ENCODE measurements at regions not wholly inside any gene's neighbourhood (a gene's known extent, or its start where the extent isn't known, plus 50 kb on each side); places are given as distances from the start of the nearest gene placed in this dataset.

- no peak for DNase-seq (ENCODE audit: low read depth, low spot score)
- no peak overlapping the region for H3K27ac ChIP-seq (ENCODE audit: low read depth, low read length)
- no peak overlapping the region for H3K4me3 ChIP-seq (ENCODE audit: low read depth, low read length)
- H3K9me3 ChIP-seq (ENCODE audit: control insufficient read depth, insufficient read depth, low read length): no peaks in the 10 kb centered on the region
- ChIA-PET POLR2A (no interaction called here), CTCF (no interaction called here)
- no peaks in the 10 kb centered on the region for H3K27me3 ChIP-seq (ENCODE audit: control insufficient read depth, insufficient read depth, low read length)
- TF ChIP-seq CTCF (IDR thresholded peaks at IDR 0.05; ENCODE audit: low read depth, low read length): no peak
These were observed 74.1 kb downstream of the PLEKHG1 start for GRCh38 chr6:150673720-150674346.

- no peaks in the 10 kb centered on the region for H3K27me3 ChIP-seq (ENCODE audit: control insufficient read depth, insufficient read depth, low read length)
- DNase-seq (ENCODE audit: low read depth, low spot score): no peak
- ChIA-PET CTCF (no interaction called here), POLR2A (no interaction called here)
- H3K27ac ChIP-seq (ENCODE audit: low read depth, low read length): no peak overlapping the region
- no peak overlapping the region for H3K4me3 ChIP-seq (ENCODE audit: low read depth, low read length)
- no peak for TF ChIP-seq CTCF (IDR thresholded peaks at IDR 0.05; ENCODE audit: low read depth, low read length)
- H3K9me3 ChIP-seq (ENCODE audit: control insufficient read depth, insufficient read depth, low read length): no peaks in the 10 kb centered on the region
These were observed 76.7 kb downstream of the PLEKHG1 start for GRCh38 chr6:150676344-150676743.

- Histone ChIP-seq H3K27ac (ENCODE audit: low read depth, low read length) (no peak overlapping the region), H3K27me3 (ENCODE audit: control insufficient read depth, insufficient read depth, low read length) (no peaks in the 10 kb centered on the region), H3K4me3 (ENCODE audit: low read depth, low read length) (no peak overlapping the region), H3K9me3 (ENCODE audit: control insufficient read depth, insufficient read depth, low read length) (no peaks in the 10 kb centered on the region)
- ChIA-PET POLR2A (no interaction called here), CTCF (no interaction called here)
- no peak for TF ChIP-seq CTCF (IDR thresholded peaks at IDR 0.05; ENCODE audit: low read depth, low read length)
- DNase-seq (ENCODE audit: low read depth, low spot score): no peak
These were observed 77.1 kb downstream of the PLEKHG1 start for GRCh38 chr6:150676772-150677171.

- no peak for DNase-seq (ENCODE audit: low read depth, low spot score)
- TF ChIP-seq CTCF (IDR thresholded peaks at IDR 0.05; ENCODE audit: low read depth, low read length): no peak
- no peak overlapping the region for H3K4me3 ChIP-seq (ENCODE audit: low read depth, low read length)
- no peaks in the 10 kb centered on the region for H3K9me3 ChIP-seq (ENCODE audit: control insufficient read depth, insufficient read depth, low read length)
- ChIA-PET CTCF (no interaction called here), POLR2A (no interaction called here)
- no peak overlapping the region for H3K27ac ChIP-seq (ENCODE audit: low read depth, low read length)
- no peaks in the 10 kb centered on the region for H3K27me3 ChIP-seq (ENCODE audit: control insufficient read depth, insufficient read depth, low read length)
These were observed 80.8 kb downstream of the PLEKHG1 start for GRCh38 chr6:150680510-150680909.

GRCh38 chr6:150681578-150682395, 82.1 kb downstream of the PLEKHG1 start:
- H3K27me3 ChIP-seq (ENCODE audit: control insufficient read depth, insufficient read depth, low read length): no peaks in the 10 kb centered on the region

More at GRCh38 chr6:150681578-150682395, 82.1 kb downstream of the PLEKHG1 start:
- Histone ChIP-seq H3K9me3 (ENCODE audit: control insufficient read depth, insufficient read depth, low read length) (no peaks in the 10 kb centered on the region; the same call in 1 of the 2 replicates), H3K4me3 (ENCODE audit: low read depth, low read length) (no peak overlapping the region), H3K27ac (ENCODE audit: low read depth, low read length) (no peak overlapping the region)
- no peak for DNase-seq (ENCODE audit: low read depth, low spot score)
- no peak for TF ChIP-seq CTCF (IDR thresholded peaks at IDR 0.05; ENCODE audit: low read depth, low read length)
- ChIA-PET CTCF (no interaction called here), POLR2A (no interaction called here)

Measured in AG04450 (cell line).